Glutamatergic neuron (in vitro differentiated cells): ENCODE measurements at regions not wholly inside any gene's neighbourhood (a gene's known extent, or its start where the extent isn't known, plus 50 kb on each side); places are given as distances from the start of the nearest gene placed in this dataset.

Experiments
- DNase-seq: peaks from one replicate; pipeline ENCODE4 v3.0.0; 2022
- H3K27ac Mint-ChIP-seq: one replicate; pipeline ENCODE4 v1.8.0; 2020; ENCODE audit warnings: mild to moderate bottlenecking, mixed read lengths, inconsistent platforms; ENCODE audit not compliant: unreplicated experiment
- H3K27me3 Mint-ChIP-seq: one replicate; pipeline ENCODE4 v1.8.0; 2020; ENCODE audit warnings: mild to moderate bottlenecking, moderate library complexity, mixed read lengths, inconsistent platforms; ENCODE audit not compliant: unreplicated experiment
- H3K36me3 Mint-ChIP-seq: one replicate; pipeline ENCODE4 v1.8.0; 2020; ENCODE audit warnings: mild to moderate bottlenecking, mixed read lengths, inconsistent platforms; ENCODE audit not compliant: unreplicated experiment
- H3K4me1 Mint-ChIP-seq: one replicate; pipeline ENCODE4 v1.8.0; 2020; ENCODE audit warnings: mild to moderate bottlenecking, low read depth, mixed read lengths, inconsistent platforms; ENCODE audit not compliant: unreplicated experiment
- H3K4me3 Mint-ChIP-seq: one replicate; pipeline ENCODE4 v1.8.0; 2020; ENCODE audit warnings: mild to moderate bottlenecking, mixed read lengths, inconsistent platforms; ENCODE audit not compliant: unreplicated experiment
- H3K9me3 Mint-ChIP-seq: one replicate; pipeline ENCODE4 v1.8.0; 2020; ENCODE audit warnings: mild to moderate bottlenecking, moderate library complexity, mixed read lengths, inconsistent platforms; ENCODE audit not compliant: unreplicated experiment
- TF ChIP-seq, protein P1 (sequence below): fragments of 200-600 bp; sonication (generic); IDR thresholded peaks from one replicate; pipeline ENCODE4 v1.5.0; 2021; ENCODE audit not compliant: partially characterized antibody, unreplicated experiment

DNA sequence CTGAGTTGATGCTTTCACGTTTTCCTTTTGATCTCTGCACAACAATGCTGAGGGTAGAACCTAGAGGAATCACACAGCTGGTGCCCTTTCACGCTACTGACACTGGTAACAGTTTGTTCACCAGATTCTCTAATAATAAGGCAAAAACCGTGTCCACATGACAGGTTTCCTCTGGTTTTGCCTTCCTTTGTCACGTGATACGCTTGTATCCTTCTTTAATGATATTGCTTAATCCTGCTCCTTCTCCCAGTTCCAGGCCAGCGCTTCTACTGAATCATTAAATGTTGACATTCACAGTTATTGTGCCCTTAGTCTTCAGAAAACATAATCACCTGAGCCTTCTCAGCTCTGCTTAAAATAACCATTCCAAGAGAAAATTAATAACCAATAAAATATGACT is 978.2 kb upstream of the NCAM2 start:
- DNase-seq, result no peak
- Mint-ChIP-seq H3K4me3 (no peak overlapping the region), H3K36me3 (no peaks in the 10 kb centered on the region), H3K27me3 (no peaks in the 10 kb centered on the region), H3K9me3 (no peaks in the 10 kb centered on the region), H3K4me1 (no peaks in the 10 kb centered on the region), H3K27ac (no peak overlapping the region)
- TF ChIP-seq, protein P1, sequence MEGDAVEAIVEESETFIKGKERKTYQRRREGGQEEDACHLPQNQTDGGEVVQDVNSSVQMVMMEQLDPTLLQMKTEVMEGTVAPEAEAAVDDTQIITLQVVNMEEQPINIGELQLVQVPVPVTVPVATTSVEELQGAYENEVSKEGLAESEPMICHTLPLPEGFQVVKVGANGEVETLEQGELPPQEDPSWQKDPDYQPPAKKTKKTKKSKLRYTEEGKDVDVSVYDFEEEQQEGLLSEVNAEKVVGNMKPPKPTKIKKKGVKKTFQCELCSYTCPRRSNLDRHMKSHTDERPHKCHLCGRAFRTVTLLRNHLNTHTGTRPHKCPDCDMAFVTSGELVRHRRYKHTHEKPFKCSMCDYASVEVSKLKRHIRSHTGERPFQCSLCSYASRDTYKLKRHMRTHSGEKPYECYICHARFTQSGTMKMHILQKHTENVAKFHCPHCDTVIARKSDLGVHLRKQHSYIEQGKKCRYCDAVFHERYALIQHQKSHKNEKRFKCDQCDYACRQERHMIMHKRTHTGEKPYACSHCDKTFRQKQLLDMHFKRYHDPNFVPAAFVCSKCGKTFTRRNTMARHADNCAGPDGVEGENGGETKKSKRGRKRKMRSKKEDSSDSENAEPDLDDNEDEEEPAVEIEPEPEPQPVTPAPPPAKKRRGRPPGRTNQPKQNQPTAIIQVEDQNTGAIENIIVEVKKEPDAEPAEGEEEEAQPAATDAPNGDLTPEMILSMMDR, result no peak

DNA sequence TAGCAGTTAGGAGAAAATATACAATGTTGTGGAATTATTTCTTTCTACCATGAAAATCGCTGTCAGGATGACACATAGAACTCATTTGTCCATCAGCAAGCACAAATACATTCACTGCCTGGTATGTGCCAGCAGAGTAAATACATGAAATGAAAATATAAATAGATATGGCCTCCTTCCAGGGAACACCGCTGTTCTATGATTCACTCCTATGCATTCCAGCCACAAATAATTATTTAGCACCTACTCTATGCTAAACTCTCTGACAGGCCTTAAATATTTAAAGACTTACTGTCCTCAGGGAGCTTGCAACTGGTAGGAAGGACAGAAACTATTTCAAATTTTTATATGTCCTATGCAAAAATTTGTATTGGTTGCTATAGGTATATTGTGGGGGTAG is 975.0 kb upstream of the NCAM2 start:
- no peaks in the 10 kb centered on the region for H3K9me3 Mint-ChIP-seq
- no peaks in the 10 kb centered on the region for H3K4me1 Mint-ChIP-seq
- H3K27ac Mint-ChIP-seq, result no peak overlapping the region
- TF ChIP-seq, protein P1, result no peak
- no peak for DNase-seq
- no peaks in the 10 kb centered on the region for H3K27me3 Mint-ChIP-seq
- H3K4me3 Mint-ChIP-seq, result no peak overlapping the region
- no peaks in the 10 kb centered on the region for H3K36me3 Mint-ChIP-seq

- no peaks in the 10 kb centered on the region for H3K27me3 Mint-ChIP-seq
- no peak overlapping the region for H3K4me3 Mint-ChIP-seq
- H3K36me3 Mint-ChIP-seq, result no peaks in the 10 kb centered on the region
- H3K9me3 Mint-ChIP-seq, result no peaks in the 10 kb centered on the region
- DNase-seq, result no peak
- no peaks in the 10 kb centered on the region for H3K4me1 Mint-ChIP-seq
- H3K27ac Mint-ChIP-seq, result no peak overlapping the region
- TF ChIP-seq, protein P1, result no peak
Measured at GRCh38 chr21:20024741-20025140, 973.5 kb upstream of the NCAM2 start.

- Mint-ChIP-seq H3K36me3 (no peaks in the 10 kb centered on the region), H3K27ac (no peak overlapping the region), H3K9me3 (no peaks in the 10 kb centered on the region), H3K4me3 (no peak overlapping the region), H3K27me3 (no peaks in the 10 kb centered on the region), H3K4me1 (no peaks in the 10 kb centered on the region)
- TF ChIP-seq, protein P1, result no peak
- no peak for DNase-seq
Measured at GRCh38 chr21:20026543-20026942, 971.7 kb upstream of the NCAM2 start.

GRCh38 chr21:20030390-20030789 is 967.8 kb upstream of the NCAM2 start:
- H3K4me3 Mint-ChIP-seq, result no peak overlapping the region
- no peaks in the 10 kb centered on the region for H3K36me3 Mint-ChIP-seq
- TF ChIP-seq, protein P1, result no peak
- H3K27me3 Mint-ChIP-seq, result peaks cover 1% of the 10 kb centered on the region
- no peaks in the 10 kb centered on the region for H3K9me3 Mint-ChIP-seq
- H3K27ac Mint-ChIP-seq, result no peak overlapping the region
- H3K4me1 Mint-ChIP-seq, result no peaks in the 10 kb centered on the region
- DNase-seq, result no peak
